ENCODE measurements at regions not wholly inside any gene's neighbourhood (a gene's known extent, or its start where the extent isn't known, plus 50 kb on each side); places are given as distances from the start of the nearest gene placed in this dataset.

- Histone ChIP-seq H3K9ac (replicated peaks in 1 of 4; ENCODE audit: extremely low read depth in 1 of 4, low read depth in 3 of 4, low read length in 3 of 4) (no peak overlapping the region), H4K5ac (ENCODE audit: insufficient read length, low read depth, low read length) (no peak overlapping the region), H2BK5ac (ENCODE audit: low read depth, low read length) (no peak overlapping the region), H3K27me3 (replicated peaks in 1 of 4; ENCODE audit: control insufficient read depth in 3 of 4, extremely low read depth in 1 of 4, insufficient read depth in 3 of 4, low read length in 3 of 4) (no peaks in the 10 kb centered on the region), H2AFZ (ENCODE audit: low read length) (no peak overlapping the region), H2BK20ac (ENCODE audit: low read length) (no peak overlapping the region), H2BK12ac (ENCODE audit: low read depth, low read length) (no peak overlapping the region), H3K4me3 (ENCODE audit: extremely low read depth in 1 of 4, insufficient read depth in 2 of 4, low read depth in 3 of 4, low read length in 4 of 4) (no peak overlapping the region), H3K9me3 (ENCODE audit: insufficient read depth in 2 of 2, low read depth in 1 of 2, low read length in 1 of 2) (no peaks in the 10 kb centered on the region), H3K79me1 (ENCODE audit: low read depth, low read length) (no peaks in the 10 kb centered on the region), H2BK120ac (replicated peaks; ENCODE audit: low read depth, low read length) (no peak overlapping the region), H3K4me2 (ENCODE audit: insufficient read depth in 1 of 2, low read depth in 2 of 2, low read length in 2 of 2) (no peak overlapping the region), H3K14ac (ENCODE audit: insufficient read length) (no peak overlapping the region), H2AK5ac (ENCODE audit: low read depth, low read length) (no peak overlapping the region), H3K23me2 (ENCODE audit: low read depth, low read length) (no peaks in the 10 kb centered on the region), H3K27ac (ENCODE audit: low read depth, low read length) (no peak overlapping the region), H2BK15ac (ENCODE audit: low read length) (no peak overlapping the region), H3K79me2 (ENCODE audit: control insufficient read depth in 1 of 2, insufficient read depth in 2 of 2, low read length in 2 of 2) (no peaks in the 10 kb centered on the region), H4K8ac (ENCODE audit: extremely low read depth, insufficient read depth, low read length) (no peak overlapping the region), H3K4me1 (replicated peaks in 1 of 4; ENCODE audit: control insufficient read depth in 3 of 4, insufficient read depth in 4 of 4, low read length in 3 of 4) (no peaks in the 10 kb centered on the region), H3K18ac (ENCODE audit: extremely low read depth, low read length) (no peak overlapping the region), H4K20me1 (replicated peaks in 1 of 2; ENCODE audit: control insufficient read depth in 1 of 2, insufficient read depth in 2 of 2, low read length in 2 of 2) (no peaks in the 10 kb centered on the region), H3K4ac (replicated peaks; ENCODE audit: insufficient read length, low read depth, low read length) (no peak overlapping the region), H3K56ac (replicated peaks; ENCODE audit: insufficient read length, low read depth, low read length) (no peak overlapping the region), H4K91ac (replicated peaks; ENCODE audit: insufficient read length, low read length) (no peak overlapping the region), H3K36me3 (ENCODE audit: control insufficient read depth in 2 of 4, insufficient read depth in 4 of 4, low read length in 3 of 4) (no peaks in the 10 kb centered on the region), H3K23ac (ENCODE audit: insufficient read length) (no peak overlapping the region)
- ChIA-PET CTCF (ENCODE audit: partially characterized antibody) (interaction anchor here (0.9 kb wide), 1 partner anchor 14 kb away, joined by 3 read pairs; no protein-coding TSS in a partner anchor), POLR2A (ENCODE audit: partially characterized antibody) (no interaction called here)
- DNase-seq (ENCODE audit: low read depth in 1 of 2, low spot score in 2 of 2): no peak
- FAIRE-seq: no peak
- WGBS, 2 experiments (ENCODE audit: extremely low coverage in 1 of 2, insufficient coverage in 1 of 2, insufficient read length in 1 of 2, insufficient replicate concordance in 2 of 2, low coverage in 1 of 2, low lambda C conversion rate in 2 of 2, missing lambda C conversion rate in 1 of 2): 88% methylated on average over 2 of the region's 2 CpGs; no CpG with 5 or more reads in 1 of the 2 experiments
- TF ChIP-seq ZNF274 (IDR thresholded peaks at IDR 0.05; ENCODE audit: borderline replicate concordance, extremely low read depth, low read length): no peak
- no peak for TF ChIP-seq POU5F1 (IDR thresholded peaks at IDR 0.05; ENCODE audit: low read depth, low read length)
- no peak for TF ChIP-seq HDAC6 (IDR thresholded peaks at IDR 0.05; ENCODE audit: low read depth, low read length)
- TF ChIP-seq ATF2 (IDR thresholded peaks at IDR 0.05; ENCODE audit: low read length): no peak
- TF ChIP-seq GABPA (IDR thresholded peaks at IDR 0.05; ENCODE audit: borderline replicate concordance, insufficient read depth, low read length): no peak
- TF ChIP-seq POLR2A (IDR thresholded peaks at IDR 0.05; ENCODE audit: control extremely low read depth in 1 of 2, low read depth in 2 of 2, low read length in 2 of 2): no peak
- TF ChIP-seq NANOG (IDR thresholded peaks at IDR 0.05; ENCODE audit: insufficient read depth, low read depth, low read length, poor library complexity, severe bottlenecking): no peak
- TF ChIP-seq MAFK (IDR thresholded peaks at IDR 0.05; ENCODE audit: low read depth, low read length): no peak
- no peak for TF ChIP-seq TAF1 (IDR thresholded peaks at IDR 0.05; ENCODE audit: low read depth, low read length)
- TF ChIP-seq ATF3 (IDR thresholded peaks at IDR 0.05; ENCODE audit: insufficient read depth, low read depth, low read length): no peak
- TF ChIP-seq SIRT6 (IDR thresholded peaks at IDR 0.05; ENCODE audit: low read length): no peak
- TF ChIP-seq GTF2F1 (IDR thresholded peaks at IDR 0.05; ENCODE audit: borderline replicate concordance, low read depth, low read length): no peak
- TF ChIP-seq HDAC2 (IDR thresholded peaks at IDR 0.05; ENCODE audit: borderline replicate concordance in 1 of 2, low read depth in 2 of 2, low read length in 2 of 2): no peak
These were observed 155.6 kb upstream of the PITX2 start for GRCh38 chr4:110778521-110778920.
